ENCODE measurements at regions not wholly inside any gene's neighbourhood (a gene's known extent, or its start where the extent isn't known, plus 50 kb on each side); places are given as distances from the start of the nearest gene placed in this dataset.

- DNase-seq: no peak
These were observed 282.9 kb upstream of the SPRED2 start for GRCh38 chr2:65715323-65715722.

- DNase-seq: no peak
These were observed 282.5 kb upstream of the SPRED2 start for GRCh38 chr2:65714866-65715265.

GRCh38 chr2:65711863-65712262 is 279.5 kb upstream of the SPRED2 start:
- DNase-seq: no peak

- peak in 1 of 2 experiments; percentile 25 for DNase-seq
These were observed 278.4 kb upstream of the SPRED2 start for GRCh38 chr2:65710779-65711295.

GRCh38 chr2:65710356-65710755 is 278.0 kb upstream of the SPRED2 start:
- DNase-seq: no peak

GRCh38 chr2:65708086-65708485 is 275.7 kb upstream of the SPRED2 start:
- no peak for DNase-seq

GRCh38 chr2:65706411-65706810 is 274.0 kb upstream of the SPRED2 start:
- no peak for DNase-seq

- DNase-seq: no peak
These were observed 268.8 kb upstream of the SPRED2 start for GRCh38 chr2:65701191-65701590.

- no peak for DNase-seq
These were observed 268.3 kb upstream of the SPRED2 start for GRCh38 chr2:65700720-65701119.

GRCh38 chr2:65700004-65700651 is 267.7 kb upstream of the SPRED2 start:
- no peak for DNase-seq

- no peak for DNase-seq
These were observed 259.4 kb upstream of the SPRED2 start for GRCh38 chr2:65691816-65692215.

GRCh38 chr2:65688141-65688886 is 255.9 kb upstream of the SPRED2 start:
- DNase-seq: no peak

GRCh38 chr2:65687614-65688013 is 255.2 kb upstream of the SPRED2 start:
- no peak for DNase-seq

GRCh38 chr2:65686928-65687521 is 254.6 kb upstream of the SPRED2 start:
- DNase-seq: no peak

- DNase-seq: no peak
These were observed 249.1 kb upstream of the SPRED2 start for GRCh38 chr2:65681503-65681902.

- DNase-seq: no peak
These were observed 246.5 kb upstream of the SPRED2 start for GRCh38 chr2:65678779-65679391.

- no peak for DNase-seq
These were observed 243.0 kb upstream of the SPRED2 start for GRCh38 chr2:65675350-65675749.

- no peak for DNase-seq
These were observed 239.4 kb upstream of the SPRED2 start for GRCh38 chr2:65671670-65672242.

GRCh38 chr2:65669574-65669973 is 237.2 kb upstream of the SPRED2 start:
- DNase-seq: no peak

GRCh38 chr2:65668744-65669143 is 236.3 kb upstream of the SPRED2 start:
- no peak for DNase-seq

- DNase-seq: no peak
These were observed 233.8 kb upstream of the SPRED2 start for GRCh38 chr2:65666156-65666725.

- DNase-seq: no peak
These were observed 232.5 kb upstream of the SPRED2 start for GRCh38 chr2:65664931-65665330.
